WERI-Rb-1 (cell line): ENCODE measurements at regions not wholly inside any gene's neighbourhood (a gene's known extent, or its start where the extent isn't known, plus 50 kb on each side); places are given as distances from the start of the nearest gene placed in this dataset.

Experiments used
- DNase-seq: peaks from one replicate; pipeline ENCODE4 v3.0.0-alpha.2; 2020
- H3K27ac ChIP-seq: fragments of 250-450 bp; sonication (Bioruptor Pico); 2 replicates; pipeline ENCODE4 v1.5.1; 2020; ENCODE audit warnings: mild to moderate bottlenecking, moderate library complexity
- H3K27me3 ChIP-seq: fragments of 250-450 bp; sonication (Bioruptor Pico); 2 replicates; pipeline ENCODE4 v1.5.1; 2021; ENCODE audit warnings: mild to moderate bottlenecking, low read depth, moderate library complexity; ENCODE audit not compliant: insufficient read depth, severe bottlenecking
- H3K36me3 ChIP-seq: fragments of 250-450 bp; sonication (Bioruptor Pico); 2 replicates; pipeline ENCODE4 v1.5.1; 2020; ENCODE audit warnings: mild to moderate bottlenecking, moderate library complexity
- H3K4me3 ChIP-seq: 2 replicates; pipeline ENCODE4 v1.5.1; 2011; ENCODE audit warnings: low read depth, mild to moderate bottlenecking, control low read depth, low read length
- H3K9me3 ChIP-seq: fragments of 250-450 bp; sonication (Bioruptor Pico); 2 replicates; pipeline ENCODE4 v1.5.1; 2021; ENCODE audit warnings: mild to moderate bottlenecking, moderate library complexity; ENCODE audit not compliant: severe bottlenecking
- TF ChIP-seq, protein P1 (sequence below): IDR thresholded peaks from 2 replicates; pipeline ENCODE4 v1.5.1; 2011; ENCODE audit warnings: low read depth, mild to moderate bottlenecking, control low read depth, inconsistent platforms, low read length

DNA sequence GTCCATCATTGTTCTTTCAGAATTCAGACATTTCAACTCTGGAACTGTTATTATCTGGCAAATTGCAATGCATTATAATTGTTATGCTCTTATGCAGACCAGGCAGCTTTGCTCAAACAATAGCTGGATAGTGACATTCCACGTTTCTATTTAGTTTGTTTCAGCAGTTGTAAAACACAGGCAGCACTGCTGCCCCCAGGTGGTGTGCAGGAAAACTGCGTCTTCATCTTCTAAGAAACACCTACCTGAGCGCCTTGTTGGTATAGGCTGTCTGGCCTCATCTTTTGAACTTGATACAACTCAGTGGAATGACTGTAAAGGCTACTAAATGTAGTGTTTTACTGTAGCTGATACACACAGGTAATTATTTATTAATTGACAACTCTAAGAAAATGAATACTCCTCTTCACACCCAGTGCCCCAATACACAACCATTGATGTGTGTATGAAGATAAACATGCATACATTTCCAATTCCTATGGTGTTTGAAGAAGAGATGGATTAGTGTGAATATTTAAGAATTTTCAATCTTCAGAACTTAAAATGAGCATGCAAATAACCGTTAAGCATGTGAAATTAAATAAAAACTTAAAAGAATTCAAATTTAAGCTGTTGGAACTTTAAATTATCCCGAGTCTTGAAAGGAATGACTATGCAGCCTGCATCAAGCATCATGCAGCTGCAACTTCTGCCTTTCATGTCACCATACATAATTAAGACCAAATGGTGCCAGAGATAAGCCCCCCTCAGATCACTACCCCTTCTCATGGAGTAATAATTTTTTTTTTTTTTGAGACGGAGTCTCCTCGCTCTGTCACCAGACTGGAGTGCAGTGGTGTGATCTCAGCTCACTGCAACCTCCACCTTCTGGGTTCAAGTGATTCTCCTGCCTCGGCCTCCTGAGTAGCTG is 85.6 kb downstream of the CD8B2 start:
- DNase-seq, result peak; percentile 41
- Histone ChIP-seq H3K9me3 (no peaks in the 10 kb centered on the region), H3K27me3 (no peaks in the 10 kb centered on the region), H3K27ac (no peak overlapping the region), H3K4me3 (no peak overlapping the region), H3K36me3 (no peaks in the 10 kb centered on the region)
- TF ChIP-seq, protein P1, sequence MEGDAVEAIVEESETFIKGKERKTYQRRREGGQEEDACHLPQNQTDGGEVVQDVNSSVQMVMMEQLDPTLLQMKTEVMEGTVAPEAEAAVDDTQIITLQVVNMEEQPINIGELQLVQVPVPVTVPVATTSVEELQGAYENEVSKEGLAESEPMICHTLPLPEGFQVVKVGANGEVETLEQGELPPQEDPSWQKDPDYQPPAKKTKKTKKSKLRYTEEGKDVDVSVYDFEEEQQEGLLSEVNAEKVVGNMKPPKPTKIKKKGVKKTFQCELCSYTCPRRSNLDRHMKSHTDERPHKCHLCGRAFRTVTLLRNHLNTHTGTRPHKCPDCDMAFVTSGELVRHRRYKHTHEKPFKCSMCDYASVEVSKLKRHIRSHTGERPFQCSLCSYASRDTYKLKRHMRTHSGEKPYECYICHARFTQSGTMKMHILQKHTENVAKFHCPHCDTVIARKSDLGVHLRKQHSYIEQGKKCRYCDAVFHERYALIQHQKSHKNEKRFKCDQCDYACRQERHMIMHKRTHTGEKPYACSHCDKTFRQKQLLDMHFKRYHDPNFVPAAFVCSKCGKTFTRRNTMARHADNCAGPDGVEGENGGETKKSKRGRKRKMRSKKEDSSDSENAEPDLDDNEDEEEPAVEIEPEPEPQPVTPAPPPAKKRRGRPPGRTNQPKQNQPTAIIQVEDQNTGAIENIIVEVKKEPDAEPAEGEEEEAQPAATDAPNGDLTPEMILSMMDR, result peak; percentile 80

DNA sequence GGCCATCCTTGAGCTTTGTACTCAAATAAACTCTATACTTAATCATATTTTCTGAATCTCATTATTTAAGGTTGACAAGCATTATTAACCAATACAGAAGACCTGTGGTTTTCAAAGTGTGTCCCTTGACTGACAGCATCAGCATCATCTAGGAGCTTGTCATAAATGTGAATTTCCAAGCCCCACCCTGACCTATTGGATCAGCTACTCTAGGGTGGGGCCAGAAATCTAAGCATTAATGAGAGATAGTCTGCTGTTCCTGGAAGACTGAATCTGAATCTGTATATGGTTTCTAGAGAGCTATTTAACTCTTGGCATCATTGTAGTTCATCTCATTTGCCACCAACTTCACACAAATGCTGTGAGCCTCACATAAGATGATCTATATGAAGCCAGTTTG is 86.6 kb downstream of the CD8B2 start:
- Histone ChIP-seq H3K9me3 (no peaks in the 10 kb centered on the region), H3K4me3 (no peak overlapping the region), H3K27ac (no peak overlapping the region), H3K36me3 (no peaks in the 10 kb centered on the region), H3K27me3 (no peaks in the 10 kb centered on the region)
- TF ChIP-seq, protein P1, result no peak
- no peak for DNase-seq

DNA sequence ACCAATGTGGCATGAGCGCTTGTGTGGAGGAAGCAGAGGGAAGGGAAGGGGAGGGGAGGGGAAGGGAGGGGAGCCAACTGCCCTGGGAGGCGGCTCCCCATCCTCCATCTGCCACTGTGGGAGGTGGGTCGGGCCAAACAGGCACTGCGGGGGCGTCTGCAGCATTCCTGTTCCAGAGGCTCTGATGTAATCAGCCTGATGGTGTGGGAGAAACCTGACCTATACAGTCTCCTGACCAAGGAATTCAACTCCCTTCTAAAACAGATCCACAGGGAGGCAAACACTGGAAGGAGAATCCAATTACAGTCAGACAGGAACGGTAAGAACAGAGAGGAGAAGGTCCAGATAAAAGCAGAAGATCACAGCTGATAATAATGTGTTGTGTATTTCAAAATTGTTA is 88.8 kb downstream of the CD8B2 start:
- peak; percentile 73 for DNase-seq
- TF ChIP-seq, protein P1, result no peak
- Histone ChIP-seq H3K4me3 (no peak overlapping the region), H3K9me3 (no peaks in the 10 kb centered on the region), H3K36me3 (no peaks in the 10 kb centered on the region), H3K27me3 (no peaks in the 10 kb centered on the region), H3K27ac (peak overlapping the region; percentile 61)

DNA sequence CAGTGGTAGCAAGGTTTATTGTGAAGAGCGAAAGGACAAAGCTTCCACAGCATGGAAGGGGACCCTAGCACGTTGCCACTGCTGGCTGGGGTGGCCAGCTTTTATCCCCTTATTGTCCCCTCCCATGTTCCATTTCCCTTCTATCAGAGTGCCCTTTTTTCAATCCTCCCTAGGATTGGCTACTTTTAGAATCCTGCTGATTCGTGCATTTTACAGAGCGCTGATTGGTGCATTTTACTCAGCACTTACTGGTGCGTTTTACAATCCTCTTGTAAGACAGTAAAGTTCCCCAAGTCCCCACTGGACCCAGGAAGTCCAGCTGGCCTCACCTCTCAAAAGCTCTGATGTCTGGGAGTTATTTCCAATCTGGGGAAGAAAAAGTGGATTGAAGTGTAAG is 90.1 kb downstream of the CD8B2 start:
- no peak overlapping the region for H3K27ac ChIP-seq
- TF ChIP-seq, protein P1, result no peak
- DNase-seq, result no peak
- no peak overlapping the region for H3K4me3 ChIP-seq
- H3K9me3 ChIP-seq, result no peaks in the 10 kb centered on the region
- no peaks in the 10 kb centered on the region for H3K27me3 ChIP-seq
- H3K36me3 ChIP-seq, result no peaks in the 10 kb centered on the region

DNA sequence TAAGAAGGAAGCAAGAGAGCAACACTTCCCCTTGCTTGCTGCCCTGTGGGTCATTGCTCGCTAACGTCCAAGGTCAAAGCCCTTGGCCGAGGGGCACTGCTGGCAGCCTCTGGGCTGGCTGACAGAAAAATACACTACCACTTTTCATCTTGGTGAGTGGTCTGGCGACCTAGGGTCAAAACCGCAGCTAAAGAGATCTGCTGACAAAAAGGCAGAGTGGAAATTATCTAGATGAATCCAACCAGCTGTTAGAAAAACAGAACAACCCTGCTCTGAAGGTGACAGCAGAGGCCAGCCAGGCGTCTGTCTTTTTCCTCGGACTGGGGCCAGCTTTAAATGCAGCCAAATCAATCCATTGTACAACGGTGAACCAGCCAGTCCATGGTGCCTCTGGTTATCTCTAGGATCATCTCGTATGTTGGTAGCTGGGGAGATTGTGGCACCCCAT is 92.6 kb downstream of the CD8B2 start:
- Histone ChIP-seq H3K27me3 (no peaks in the 10 kb centered on the region), H3K36me3 (no peaks in the 10 kb centered on the region), H3K4me3 (no peak overlapping the region), H3K9me3 (no peaks in the 10 kb centered on the region), H3K27ac (no peak overlapping the region)
- no peak for DNase-seq
- TF ChIP-seq, protein P1, result no peak
